A673 (cell line): ENCODE measurements at regions not wholly inside any gene's neighbourhood (a gene's known extent, or its start where the extent isn't known, plus 50 kb on each side); places are given as distances from the start of the nearest gene placed in this dataset.

Source experiments
- EZH2 ChIP-seq: fragments of 200-600 bp; sonication (generic); IDR thresholded peaks from 2 replicates; pipeline ENCODE4 v1.6.1; 2017; ENCODE audit warnings: borderline replicate concordance, low read depth, mild to moderate bottlenecking, mixed read lengths, antibody characterized with exemption, low read length; ENCODE audit not compliant: poor library complexity, severe bottlenecking
- TF ChIP-seq, protein P1 (sequence below): fragments of 300-800, 200-600 bp; sonication (generic); conservative IDR thresholded peaks from 2 replicates; pipeline ENCODE4 v1.5.1; 2017; ENCODE audit warnings: low read depth, mild to moderate bottlenecking, antibody characterized with exemption, low read length, moderate library complexity, mixed read lengths

DNA sequence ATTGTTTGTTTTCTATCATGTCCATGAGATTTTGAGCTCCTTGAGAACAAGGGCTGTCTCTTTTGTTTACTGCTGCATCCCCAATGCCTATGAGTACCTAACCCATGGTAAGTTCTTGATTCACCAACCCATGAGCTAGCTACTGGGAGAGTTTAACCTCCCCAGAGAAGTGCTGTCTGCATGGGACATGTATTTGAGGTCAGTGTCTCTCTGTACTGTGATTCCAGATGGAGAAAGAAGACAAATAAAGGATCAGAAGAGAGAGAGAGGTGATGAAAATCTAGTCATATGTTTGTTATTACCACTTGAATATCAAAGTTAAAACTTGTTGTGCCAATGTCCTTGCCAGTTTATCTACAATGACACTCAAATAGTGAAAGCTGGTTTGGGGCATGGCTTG, 421.8 kb downstream of the BCAT1 start:
- no peak for TF ChIP-seq EZH2
- TF ChIP-seq, protein P1, sequence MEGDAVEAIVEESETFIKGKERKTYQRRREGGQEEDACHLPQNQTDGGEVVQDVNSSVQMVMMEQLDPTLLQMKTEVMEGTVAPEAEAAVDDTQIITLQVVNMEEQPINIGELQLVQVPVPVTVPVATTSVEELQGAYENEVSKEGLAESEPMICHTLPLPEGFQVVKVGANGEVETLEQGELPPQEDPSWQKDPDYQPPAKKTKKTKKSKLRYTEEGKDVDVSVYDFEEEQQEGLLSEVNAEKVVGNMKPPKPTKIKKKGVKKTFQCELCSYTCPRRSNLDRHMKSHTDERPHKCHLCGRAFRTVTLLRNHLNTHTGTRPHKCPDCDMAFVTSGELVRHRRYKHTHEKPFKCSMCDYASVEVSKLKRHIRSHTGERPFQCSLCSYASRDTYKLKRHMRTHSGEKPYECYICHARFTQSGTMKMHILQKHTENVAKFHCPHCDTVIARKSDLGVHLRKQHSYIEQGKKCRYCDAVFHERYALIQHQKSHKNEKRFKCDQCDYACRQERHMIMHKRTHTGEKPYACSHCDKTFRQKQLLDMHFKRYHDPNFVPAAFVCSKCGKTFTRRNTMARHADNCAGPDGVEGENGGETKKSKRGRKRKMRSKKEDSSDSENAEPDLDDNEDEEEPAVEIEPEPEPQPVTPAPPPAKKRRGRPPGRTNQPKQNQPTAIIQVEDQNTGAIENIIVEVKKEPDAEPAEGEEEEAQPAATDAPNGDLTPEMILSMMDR: no peak
